NCI-H1092 (cell line): ENCODE measurements at regions not wholly inside any gene's neighbourhood (a gene's known extent, or its start where the extent isn't known, plus 50 kb on each side); places are given as distances from the start of the nearest gene placed in this dataset.
"Not testable (repeated sequence)": the region's sequence is repeated elsewhere in the genome, so short reads cannot be mapped to it uniquely, and the experiment has no call there.

Source experiments
- DNase-seq: peaks from one replicate; lab custom pipeline; 2025; lab: John Stamatoyannopoulos, UW

DNA sequence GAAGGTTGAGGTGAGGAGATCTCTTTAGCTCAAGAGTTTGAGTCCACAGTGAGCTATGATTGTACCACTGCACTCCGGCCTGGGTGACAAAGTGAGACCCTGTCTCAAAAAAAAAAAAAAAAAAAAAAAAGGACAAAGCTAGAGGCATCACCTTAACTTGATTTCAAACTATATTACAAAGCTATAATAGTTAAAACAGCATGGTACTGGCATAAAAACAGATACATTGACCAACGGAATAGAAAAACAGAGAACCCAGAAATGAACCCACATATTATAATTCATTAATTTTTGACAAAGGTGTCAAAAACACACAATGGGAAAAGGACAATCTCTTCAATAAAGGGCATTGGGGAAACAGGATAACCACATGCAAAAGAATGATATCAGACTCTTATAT lies 50.8 kb upstream of the MBOAT1 start:
- DNase-seq, result no peak

DNA sequence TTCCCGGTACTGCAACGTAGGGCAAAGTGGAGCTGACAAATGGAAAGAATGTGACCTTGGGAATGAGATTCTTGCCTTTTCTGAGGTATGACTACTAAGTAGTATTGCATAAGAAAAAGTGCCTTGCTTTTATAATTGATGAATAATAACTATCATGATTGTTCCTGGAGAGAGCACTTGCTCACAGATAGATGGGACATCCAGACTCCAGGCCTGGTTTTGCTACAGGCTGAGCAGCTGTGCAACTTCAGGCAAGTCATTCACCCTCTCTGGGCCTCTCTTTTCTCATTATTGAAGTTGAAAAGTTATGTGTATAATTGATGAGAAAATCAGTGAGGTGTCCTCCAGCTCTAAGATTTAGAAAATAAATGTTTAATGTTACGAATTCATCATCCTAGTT lies 53.6 kb upstream of the MBOAT1 start:
- no peak for DNase-seq

DNA sequence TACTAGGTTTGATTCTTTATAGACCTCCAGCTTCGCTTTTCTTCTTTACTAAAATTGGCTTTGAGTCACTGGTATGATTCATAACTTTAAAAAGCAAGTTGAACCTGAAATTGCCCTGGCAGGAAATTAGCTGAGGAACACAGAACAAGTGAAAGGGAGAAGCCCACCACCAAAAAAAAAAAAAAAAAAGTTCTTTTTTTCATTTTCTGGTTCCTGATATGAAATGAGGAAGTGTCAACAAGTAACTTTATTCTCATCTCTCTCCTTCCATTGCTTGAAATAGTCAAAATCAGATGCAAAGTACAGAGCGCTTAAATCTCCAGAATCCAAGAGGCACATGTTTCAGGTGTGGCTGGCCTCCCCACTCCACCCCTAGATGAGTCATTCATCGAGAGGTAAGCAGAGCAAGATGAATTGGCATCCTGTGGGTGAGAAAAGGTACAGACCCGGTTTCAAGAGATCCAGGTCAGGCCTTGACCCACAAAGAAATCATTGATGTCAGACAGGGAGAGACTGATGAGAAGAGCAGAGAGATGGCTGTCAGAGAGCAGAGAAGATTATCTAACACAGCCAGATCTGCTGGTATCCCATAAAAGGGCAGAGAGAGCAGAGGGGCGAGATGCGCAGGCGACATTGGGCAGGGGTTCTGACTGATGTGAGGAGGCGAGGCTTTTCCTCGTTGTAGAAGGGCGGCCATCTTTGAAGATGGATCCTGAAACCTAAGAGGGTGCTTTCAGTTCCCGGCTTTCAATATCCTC lies 54.8 kb upstream of the MBOAT1 start:
- DNase-seq, result no peak

DNA sequence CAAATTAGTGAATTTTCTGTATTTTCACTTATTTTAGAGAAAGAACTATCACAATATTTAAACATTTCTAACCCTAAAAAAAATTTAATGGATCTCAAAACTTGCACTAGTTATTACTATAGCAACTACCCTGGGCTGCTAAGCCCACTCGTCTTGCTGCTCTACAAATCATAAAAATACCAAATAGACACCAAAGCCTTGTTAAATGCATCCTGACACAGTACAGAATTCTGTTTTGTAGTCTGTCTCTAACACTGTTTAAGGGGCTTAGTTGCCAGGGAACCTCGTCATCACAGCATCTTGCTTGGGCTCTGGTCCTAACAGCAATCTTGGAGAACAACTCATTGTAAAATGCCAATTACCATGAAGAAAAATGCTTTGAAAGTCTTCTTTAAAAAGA lies 56.9 kb upstream of the MBOAT1 start:
- no peak for DNase-seq

DNA sequence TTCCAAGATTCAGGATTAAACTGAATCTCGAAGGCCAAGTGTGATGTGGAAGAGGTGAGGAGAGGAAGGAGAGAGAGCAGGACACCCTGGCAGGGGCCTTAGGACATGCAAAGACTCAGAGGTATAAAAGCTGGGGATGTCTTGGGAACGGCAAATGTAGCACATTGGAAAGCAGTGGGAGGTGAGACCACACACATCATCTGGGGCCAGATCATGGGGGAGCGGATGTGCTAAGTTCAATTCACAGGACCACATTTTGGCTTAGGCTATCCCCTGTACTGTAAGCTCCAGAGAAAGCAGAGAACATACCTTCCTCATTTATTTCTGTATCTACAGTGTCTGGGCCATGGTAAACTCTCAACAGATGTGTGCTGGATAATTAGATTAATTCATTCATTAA lies 59.5 kb upstream of the MBOAT1 start:
- DNase-seq, result no peak

DNA sequence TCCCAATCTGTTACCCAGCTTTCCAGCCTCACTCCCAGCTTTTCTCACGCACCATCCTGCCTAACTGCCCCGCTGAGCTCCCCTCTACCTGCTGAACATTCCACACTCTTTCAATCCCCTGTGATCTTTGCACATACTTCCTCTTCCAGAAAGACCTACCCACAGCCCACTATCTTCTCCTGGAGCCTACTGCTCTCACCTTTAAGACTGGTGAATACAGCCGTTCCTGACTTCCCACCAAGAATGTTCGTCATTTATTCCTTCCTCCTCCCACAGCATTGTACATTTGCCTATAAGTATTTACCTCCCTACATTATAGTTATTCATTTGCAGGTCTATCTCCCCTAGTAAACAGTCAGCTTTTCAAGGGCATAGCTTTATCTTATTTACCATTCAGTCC lies 61.9 kb upstream of the MBOAT1 start:
- DNase-seq, result no peak

DNA sequence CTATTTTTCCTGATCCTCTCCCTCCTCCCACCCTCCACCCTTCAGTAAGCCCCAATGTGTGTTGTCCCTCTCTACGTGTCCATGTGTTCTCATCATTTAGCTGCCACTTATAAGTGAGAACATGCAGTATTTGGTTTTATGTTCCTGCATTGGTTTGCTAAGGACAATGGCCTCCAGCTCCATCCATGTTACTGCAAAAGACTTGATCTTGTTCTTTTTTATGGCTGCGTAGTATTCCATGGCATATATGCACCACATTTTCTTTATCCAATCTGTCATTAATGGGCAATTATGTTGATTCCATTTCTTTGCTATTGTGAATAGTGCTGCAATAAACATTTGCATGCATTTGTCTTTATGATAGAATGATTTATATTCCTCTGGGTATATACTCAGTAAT lies 63.6 kb upstream of the MBOAT1 start:
- DNase-seq, result not testable (repeated sequence)

DNA sequence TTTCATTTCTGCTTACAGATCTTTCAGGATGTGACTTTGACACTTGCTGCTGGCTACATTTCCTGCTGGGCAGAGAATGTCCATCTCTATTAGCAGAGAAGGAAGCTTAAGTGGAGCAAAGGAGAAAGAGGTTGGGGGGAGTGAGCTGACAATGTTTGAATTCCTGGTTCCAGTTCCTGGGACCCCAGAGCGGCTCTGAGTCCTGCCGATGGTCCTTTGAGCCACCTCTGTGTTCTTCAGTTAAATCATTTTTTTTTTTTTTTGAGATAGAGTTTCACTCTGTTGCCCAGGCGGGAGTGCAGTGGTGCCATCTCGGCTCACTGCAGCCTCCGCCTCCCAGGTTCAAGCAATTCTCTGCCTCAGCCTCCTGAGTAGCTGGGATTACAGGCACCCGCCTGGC lies 65.5 kb upstream of the MBOAT1 start:
- DNase-seq, result not testable (repeated sequence)

DNA sequence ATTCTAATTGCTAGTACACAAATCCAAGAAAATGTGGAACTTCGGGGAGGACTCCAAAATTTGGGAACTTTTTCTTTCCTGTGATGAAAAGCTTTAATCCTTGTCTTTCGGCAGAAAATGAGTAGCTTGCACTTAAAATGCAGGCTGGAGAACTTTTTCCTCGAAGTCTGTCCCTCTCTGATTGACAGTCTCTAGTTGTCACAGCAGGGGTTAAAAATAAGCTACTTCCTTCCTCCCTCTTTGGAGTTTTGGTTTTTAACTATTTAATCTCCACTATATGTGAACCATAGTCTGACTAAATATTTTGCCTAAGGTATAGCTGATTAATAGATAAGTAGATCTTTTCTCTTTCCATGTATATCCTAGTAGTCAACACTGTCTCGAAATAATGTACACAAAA lies 66.8 kb upstream of the MBOAT1 start:
- DNase-seq, result no peak

DNA sequence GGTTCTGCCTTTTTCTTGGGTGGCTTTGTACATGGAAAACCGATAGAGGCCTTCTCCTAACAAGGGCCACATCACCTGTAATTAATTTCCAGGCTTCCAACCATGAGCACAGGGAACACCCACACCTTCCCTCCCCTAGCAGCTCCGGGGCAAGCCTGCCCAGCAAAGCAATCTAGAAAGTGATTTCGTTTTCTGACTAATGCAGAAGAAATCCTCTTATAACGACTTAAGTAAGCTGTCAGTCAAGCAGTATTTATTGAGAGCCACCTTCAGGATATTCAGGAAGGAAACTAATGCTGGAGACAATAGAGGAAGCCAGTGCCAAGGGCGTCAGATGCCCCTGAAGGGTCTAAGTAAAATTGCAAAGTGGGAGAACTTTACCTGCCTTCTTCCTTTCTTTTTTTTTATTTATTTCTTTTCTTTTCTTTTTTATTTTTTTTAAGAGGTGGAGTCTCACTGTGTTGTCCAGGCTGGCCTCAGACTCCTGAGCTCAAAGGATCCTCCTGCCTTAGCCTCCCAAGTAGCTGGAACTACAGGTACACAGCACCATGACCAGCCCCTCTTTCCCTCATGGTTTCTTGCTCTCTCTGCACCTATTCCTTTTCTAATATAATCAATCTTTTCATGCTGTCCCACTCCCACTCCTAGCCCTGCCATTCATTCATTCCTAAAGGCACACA lies 67.5 kb upstream of the MBOAT1 start:
- DNase-seq, result no peak

DNA sequence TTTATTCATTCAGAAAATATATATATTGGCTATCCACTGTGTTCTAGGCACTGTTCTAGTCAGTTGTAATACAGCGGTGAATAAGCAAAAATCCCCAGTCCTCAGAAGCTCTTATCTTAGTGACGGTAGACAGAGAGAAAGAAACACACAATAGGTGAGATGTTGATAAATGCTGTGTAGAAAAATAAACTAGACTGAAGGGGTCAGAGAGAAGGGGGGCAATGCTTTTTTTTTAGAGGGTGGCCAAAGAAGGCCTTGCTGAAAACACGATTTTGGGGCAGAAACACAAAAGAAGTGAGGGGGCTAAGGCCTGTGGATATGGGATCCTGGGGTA lies 68.0 kb upstream of the MBOAT1 start:
- no peak for DNase-seq

DNA sequence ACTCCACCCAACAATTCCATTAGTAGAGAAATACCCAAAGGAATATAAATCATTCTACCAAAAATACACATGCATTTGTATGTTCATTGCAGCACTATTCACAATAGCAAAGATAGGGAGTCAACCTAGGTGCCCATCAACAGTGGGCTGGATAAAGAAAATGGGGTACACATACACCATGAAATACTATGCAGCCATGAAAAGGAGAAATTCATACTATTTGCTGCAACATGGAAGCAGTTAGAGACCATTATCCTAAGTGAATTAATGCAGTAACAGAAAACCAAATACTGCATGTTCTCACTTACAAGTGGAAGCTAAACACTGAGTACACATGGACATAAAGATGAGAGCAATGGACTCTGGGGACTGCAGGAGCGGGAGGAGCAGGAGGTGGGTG lies 72.4 kb upstream of the MBOAT1 start:
- DNase-seq, result no peak

DNA sequence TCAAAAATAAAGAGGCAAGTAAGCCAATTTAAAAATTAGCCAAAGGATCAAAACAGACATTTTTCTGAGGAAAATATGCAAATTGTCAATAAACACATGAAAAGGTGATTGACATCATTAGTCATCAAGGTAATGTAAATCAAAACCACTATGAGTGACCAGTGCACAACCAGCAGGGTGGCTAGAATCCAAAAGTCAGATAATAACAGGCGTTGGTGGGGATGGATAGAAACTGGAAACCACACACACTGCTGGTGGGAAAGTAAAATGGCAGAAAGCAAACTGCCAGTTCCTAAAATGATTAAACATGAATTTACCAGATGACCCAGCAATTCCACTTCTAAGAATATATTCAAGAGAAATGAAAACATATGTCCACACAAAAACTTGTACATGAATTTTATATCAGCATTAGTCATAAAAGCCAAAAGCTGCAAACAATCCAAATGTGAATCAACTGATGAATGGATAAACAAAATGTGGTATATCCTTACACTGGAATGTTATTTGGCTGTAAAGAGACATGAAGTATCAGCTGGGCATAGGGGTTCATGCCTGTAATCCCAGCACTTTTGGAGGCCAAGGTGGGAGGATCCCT lies 74.8 kb upstream of the MBOAT1 start:
- no peak for DNase-seq

DNA sequence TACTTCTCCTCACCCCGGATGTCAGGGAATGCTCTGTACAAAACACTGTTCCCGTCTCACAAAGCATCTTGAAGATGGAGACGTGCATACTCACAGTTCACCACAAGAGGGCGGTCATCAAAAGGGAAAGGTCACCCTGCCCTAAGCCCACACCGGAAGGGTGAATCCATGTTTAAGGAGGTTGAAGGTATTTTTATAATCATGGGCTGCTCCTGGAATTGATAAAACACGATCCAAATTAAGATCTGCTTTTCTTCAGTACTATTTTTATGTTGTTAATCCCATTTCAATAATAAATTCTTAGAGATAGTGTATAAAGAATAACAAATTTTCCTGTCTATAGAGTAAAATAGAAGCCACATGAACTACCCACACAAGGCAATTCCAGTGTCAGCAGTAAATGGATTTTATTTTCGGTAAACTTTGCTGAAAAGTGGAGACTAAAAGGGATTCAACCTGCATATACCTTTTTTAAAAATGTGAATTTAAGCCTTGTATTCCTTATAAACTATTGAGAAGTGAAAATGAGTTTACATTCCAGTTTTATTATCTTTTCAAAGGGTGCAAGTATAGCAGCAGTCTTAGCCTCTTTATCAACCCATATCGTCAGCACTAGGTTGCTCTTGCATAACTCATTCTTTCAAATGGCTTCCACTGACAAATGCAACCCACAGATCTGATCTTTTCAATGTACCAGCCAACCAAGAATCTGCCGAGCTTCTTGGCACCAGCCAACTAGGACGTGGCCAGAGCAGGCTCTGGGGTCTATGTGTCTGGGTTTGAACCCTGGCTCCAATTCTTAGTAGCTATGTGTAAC lies 79.7 kb upstream of the MBOAT1 start:
- peak; percentile 69 for DNase-seq

DNA sequence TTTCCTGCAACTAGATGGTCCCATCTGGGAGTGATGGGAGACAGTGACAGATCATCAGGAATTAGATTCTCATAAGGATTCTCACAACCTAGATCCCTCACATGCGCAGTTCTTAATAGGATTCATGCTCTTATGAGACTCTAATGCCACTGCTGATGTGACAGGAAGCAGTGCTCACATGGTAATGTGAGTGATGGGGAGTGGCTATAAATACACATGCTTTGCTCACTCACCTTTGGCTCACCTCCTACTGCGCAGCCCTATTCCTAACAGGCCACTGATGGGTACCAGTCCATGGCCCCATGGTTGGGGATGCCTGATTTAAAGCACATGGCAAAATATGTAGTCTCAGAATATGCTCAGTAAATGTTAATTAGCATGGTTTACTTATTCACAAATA lies 80.6 kb upstream of the MBOAT1 start:
- no peak for DNase-seq

DNA sequence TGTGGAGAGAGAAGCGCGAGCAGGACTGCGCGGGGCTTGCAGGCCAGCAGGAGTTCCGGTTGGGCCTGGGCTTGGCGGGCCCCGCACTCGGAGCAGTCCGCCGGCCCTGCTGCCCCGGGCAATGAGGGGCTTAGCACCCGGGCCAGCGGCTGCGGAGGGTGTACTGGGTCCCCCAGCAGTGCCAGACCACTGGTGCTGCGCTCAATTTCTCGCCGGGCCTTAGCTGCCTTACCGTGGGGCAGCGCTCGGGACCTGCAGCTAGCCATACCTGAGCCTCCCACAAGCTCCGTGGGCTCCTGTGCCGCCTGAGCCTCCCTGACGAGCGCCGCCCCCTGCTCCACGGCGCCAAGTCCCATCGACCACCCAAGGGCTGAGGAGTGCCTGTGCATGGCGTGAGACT lies 89.0 kb upstream of the MBOAT1 start:
- DNase-seq, result no peak

DNA sequence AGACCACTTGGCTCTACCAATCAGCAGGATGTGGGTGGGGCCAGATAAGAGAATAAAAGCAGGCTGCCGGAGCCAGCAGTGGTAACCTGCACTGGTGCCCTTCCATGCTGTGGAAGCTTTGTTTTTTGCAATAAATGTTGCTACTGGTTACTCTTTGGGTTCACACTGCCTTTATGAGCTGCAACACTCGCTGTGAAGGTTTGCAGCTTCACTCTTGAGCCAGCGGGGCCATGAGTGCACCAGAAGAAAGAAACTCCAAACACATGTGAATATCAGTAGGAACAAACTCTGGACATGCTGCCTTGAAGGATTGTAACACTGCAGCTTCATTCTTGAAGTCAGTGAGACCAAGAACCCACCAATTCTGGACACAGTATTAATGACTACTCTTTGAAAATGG lies 89.9 kb upstream of the MBOAT1 start:
- DNase-seq, result no peak

DNA sequence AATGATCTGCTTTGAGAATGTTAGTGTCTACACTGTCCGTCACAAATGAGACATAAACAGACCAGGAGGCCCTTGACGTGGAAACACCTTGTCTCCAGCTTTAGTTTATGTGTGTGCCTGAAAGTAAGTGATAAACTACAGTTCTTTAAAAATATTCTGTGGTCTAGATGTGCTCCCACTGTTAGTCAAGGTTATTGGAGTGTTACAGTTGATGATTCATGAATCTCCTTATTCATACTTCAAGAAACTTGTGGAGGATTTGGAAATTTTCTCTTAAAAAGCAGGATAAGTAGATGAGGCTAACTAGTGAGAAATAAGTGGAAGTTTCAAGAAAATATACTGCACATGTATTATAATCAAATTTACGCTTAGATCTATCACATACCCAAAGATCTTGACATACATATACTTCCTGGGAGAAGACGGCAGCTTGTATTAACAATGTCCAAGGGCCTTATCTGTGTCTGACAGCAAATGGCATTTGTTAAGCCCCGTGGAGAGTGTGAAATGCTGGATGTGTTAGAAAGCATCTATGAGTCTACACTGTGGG lies 90.5 kb upstream of the MBOAT1 start:
- no peak for DNase-seq

DNA sequence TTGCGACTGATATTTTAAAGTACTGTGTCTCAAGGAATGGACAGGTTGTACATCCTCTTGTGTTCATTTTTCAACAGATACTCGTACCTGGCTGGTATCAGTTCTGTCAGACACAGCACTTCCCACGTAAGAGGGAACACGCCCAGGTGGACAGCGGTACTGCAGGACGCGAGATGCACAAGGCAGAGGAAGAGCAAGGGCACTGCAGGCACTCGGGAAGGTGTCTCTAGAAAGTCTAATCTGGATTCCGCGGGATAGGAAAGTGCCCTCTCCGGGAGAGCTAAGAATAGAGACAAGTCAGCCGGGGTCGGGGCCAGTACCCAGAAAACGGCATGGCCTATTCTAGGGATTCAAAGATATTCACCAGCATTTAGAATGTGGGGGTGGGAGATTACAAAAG lies 94.2 kb upstream of the MBOAT1 start:
- no peak for DNase-seq

DNA sequence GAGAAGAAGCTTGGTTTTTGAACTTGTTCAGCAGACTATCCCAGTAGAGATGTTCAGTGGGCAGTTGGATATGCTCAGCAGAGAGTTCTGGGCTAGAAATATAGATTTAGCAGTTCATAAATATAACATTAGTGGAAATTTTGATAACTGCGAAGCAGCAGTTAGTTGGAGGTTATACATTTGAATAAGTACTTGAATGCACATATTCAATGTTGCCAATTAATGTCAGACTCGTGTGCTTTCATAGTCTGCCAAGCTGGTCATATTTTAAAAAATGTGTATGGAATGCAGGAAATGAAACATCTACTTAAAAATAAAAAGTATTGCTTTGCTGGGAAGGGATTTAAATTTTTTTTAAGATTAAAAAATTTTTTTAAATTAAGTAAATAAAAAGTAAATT lies 92.5 kb upstream of the E2F3 start:
- DNase-seq, result no peak

DNA sequence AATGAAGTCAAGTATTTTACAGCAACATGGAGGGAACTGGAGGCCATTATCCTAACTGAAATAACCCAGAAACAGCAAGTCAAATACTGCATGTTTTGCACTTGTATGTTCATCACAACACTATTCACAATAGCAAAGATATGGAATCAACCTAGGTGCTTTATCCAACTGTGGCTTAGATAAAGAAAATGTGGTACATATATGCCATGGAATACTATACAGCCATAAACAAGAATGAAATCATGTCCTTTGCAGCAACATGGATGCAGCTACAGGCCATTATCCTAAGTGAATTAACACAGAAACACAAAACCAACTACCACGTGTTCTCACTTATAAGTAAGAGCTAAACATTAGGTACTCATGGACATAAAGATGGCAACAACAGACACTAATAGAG lies 91.5 kb upstream of the E2F3 start:
- DNase-seq, result no peak

DNA sequence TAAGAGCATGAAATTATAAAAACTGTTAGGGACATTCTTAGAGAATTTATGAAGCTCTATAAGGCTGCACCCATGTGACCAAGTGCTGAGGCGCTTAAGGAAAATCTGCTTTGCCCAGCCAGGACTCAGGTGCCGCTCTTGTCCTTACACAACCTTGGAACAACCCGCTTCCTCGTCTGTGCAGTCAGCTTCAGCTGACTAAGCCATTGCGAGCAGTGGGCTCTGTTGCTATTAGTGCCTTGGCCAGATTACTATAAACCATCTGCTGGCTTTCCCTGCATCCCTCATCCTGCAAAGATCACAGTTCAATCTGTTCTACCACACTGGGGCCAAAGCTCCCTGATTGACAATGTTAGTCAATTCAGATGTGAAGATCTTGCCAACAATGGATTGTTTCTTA lies 89.1 kb upstream of the E2F3 start:
- DNase-seq, result no peak

DNA sequence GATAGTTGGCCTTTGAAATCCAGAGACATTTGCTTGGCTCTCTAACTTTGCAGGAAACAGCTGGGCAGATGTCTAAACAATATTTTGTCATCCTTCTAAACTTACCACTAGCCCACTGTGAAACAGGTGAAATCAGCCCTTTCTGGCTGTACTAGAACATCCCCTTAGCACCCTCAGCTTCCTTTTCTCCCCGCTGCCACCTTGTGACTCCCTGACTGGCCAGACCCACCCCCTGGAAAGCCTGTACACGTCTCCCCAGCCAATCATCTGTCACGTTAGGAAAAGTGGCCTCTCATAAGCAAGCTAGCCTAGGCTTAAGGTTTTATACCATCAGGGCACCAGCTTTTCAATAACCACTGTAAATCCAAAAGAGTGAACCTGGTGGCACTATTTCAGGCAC lies 88.6 kb upstream of the E2F3 start:
- DNase-seq, result no peak
